ENCODE measurements at regions not wholly inside any gene's neighbourhood (a gene's known extent, or its start where the extent isn't known, plus 50 kb on each side); places are given as distances from the start of the nearest gene placed in this dataset.

DNA sequence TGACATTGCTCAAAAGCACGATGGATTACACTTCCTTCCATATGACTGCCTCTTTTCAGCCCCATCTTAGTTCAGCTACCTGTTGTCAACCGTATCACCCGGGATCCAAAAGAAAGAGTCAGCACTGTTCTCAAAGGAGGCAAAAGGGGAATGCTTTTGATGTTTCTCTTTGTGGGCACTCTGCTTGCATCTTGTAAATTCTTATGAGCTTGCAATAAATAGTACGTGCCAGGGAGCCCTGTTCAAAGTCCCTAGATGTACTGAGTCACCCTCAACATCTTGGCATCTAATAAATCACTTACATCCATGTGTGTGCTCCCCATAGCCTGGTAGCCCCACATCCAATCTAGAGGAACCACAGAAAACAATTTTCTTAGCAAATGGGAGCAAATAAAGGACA lies 256.9 kb downstream of the SUCLG1 start:
- no peaks in the 10 kb centered on the region for H3K36me3 ChIP-seq
- WGBS, result 61% methylated on average over 4 of the region's 4 CpGs
- no peak overlapping the region for H3K4me3 ChIP-seq
- TF ChIP-seq POLR2A (IDR thresholded peaks at IDR 0.05) (no peak), EP300 (IDR thresholded peaks at IDR 0.05) (no peak), POLR2AphosphoS5 (IDR thresholded peaks at IDR 0.05) (no peak)
- TF ChIP-seq, protein P1, sequence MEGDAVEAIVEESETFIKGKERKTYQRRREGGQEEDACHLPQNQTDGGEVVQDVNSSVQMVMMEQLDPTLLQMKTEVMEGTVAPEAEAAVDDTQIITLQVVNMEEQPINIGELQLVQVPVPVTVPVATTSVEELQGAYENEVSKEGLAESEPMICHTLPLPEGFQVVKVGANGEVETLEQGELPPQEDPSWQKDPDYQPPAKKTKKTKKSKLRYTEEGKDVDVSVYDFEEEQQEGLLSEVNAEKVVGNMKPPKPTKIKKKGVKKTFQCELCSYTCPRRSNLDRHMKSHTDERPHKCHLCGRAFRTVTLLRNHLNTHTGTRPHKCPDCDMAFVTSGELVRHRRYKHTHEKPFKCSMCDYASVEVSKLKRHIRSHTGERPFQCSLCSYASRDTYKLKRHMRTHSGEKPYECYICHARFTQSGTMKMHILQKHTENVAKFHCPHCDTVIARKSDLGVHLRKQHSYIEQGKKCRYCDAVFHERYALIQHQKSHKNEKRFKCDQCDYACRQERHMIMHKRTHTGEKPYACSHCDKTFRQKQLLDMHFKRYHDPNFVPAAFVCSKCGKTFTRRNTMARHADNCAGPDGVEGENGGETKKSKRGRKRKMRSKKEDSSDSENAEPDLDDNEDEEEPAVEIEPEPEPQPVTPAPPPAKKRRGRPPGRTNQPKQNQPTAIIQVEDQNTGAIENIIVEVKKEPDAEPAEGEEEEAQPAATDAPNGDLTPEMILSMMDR (IDR thresholded peaks at IDR 0.05), result no peak
- H3K9me3 ChIP-seq, result no peaks in the 10 kb centered on the region
- H3K4me1 ChIP-seq, result no peaks in the 10 kb centered on the region
- no peak for DNase-seq (ENCODE audit: low spot score in 2 of 2)
- no peak overlapping the region for H3K27ac ChIP-seq
- H3K27me3 ChIP-seq, result no peaks in the 10 kb centered on the region

DNA sequence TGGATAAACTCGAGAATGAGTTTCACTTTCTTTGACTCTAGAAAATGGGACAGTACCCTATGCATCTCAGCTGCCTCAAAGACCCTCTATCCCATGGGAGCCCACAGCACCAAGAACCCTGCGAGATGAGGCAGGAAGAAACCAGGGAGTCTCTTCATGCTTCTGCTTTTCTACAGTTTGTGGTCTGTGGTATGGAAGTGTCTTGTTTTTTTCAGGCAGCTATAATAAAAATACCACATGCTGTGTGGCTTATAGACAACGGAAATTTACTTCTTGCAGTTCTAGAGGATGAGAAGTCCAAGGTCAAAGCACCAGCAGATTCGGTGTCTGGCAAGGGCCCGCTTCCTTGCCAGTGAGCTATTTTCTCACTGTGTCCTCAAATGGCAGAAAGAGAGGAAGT lies 257.9 kb downstream of the SUCLG1 start:
- DNase-seq (ENCODE audit: low spot score in 2 of 2), result no peak
- no peaks in the 10 kb centered on the region for H3K4me1 ChIP-seq
- no peaks in the 10 kb centered on the region for H3K9me3 ChIP-seq
- H3K27ac ChIP-seq, result no peak overlapping the region
- no peak overlapping the region for H3K4me3 ChIP-seq
- H3K36me3 ChIP-seq, result no peaks in the 10 kb centered on the region
- WGBS, result 75% methylated on average over 5 of the region's 5 CpGs
- TF ChIP-seq POLR2A (IDR thresholded peaks at IDR 0.05) (no peak), POLR2AphosphoS5 (IDR thresholded peaks at IDR 0.05) (no peak), EP300 (IDR thresholded peaks at IDR 0.05) (no peak)
- TF ChIP-seq, protein P1 (IDR thresholded peaks at IDR 0.05), result no peak
- H3K27me3 ChIP-seq, result no peaks in the 10 kb centered on the region

DNA sequence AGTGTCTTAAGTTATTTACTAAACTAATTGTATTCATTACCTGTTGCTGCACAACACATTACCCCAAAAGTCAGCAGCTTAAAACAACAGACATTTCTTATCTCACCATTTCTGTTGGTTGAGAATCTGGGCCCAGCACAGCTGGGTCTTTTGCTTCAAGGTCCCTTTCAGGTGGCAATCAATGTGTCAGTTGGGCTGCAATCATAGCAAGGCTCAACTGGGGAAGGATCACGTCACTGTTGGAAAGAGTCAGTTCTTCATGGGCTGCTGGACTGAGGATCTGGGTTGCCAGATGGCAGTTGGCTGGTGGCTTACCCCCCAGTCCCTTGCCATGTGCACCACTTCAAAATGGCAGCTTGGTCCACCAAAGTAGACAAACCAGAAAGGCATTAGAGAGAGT lies 261.2 kb downstream of the SUCLG1 start:
- H3K27me3 ChIP-seq, result no peaks in the 10 kb centered on the region
- WGBS, result 100% methylated on average over 1 of the region's 1 CpG
- DNase-seq (ENCODE audit: low spot score in 2 of 2), result no peak
- H3K27ac ChIP-seq, result no peak overlapping the region
- no peaks in the 10 kb centered on the region for H3K9me3 ChIP-seq
- no peaks in the 10 kb centered on the region for H3K4me1 ChIP-seq
- H3K36me3 ChIP-seq, result no peaks in the 10 kb centered on the region
- TF ChIP-seq, protein P1 (IDR thresholded peaks at IDR 0.05), result no peak
- TF ChIP-seq POLR2AphosphoS5 (IDR thresholded peaks at IDR 0.05) (no peak), POLR2A (IDR thresholded peaks at IDR 0.05) (no peak), EP300 (IDR thresholded peaks at IDR 0.05) (no peak)
- H3K4me3 ChIP-seq, result no peak overlapping the region

DNA sequence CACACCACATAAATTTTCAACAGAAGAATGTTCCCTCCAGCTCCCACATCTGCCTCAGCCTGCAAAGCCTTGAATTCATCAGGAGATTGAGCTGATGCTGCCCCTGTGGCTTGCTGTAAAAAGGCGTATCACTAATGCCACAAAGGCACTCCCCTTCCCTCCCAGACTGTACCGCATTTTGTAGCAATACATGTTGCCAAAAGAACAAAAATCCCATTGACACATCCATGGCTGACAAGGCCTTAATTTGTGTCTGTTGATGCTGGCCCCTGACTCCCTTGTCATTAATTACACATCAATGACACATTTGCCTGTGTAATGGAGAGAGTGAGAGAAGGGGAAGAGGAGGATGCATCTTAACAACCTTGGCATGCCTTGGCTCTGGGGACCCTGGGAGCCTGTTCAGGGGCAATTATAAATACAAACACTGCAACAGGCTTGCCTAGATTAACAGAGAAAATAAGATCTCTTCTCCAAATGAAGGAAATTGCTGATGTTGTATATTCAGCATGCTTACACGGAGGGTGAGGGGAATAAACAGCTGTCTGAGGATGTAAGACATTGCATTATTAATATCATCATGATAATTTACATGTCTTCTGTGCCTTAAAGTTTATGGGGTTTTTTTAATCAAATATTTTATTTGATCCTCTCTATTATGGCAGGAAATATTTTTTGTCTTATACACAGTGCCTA lies 264.0 kb downstream of the SUCLG1 start:
- no peaks in the 10 kb centered on the region for H3K9me3 ChIP-seq
- TF ChIP-seq, protein P1 (IDR thresholded peaks at IDR 0.05), result no peak
- no peak for TF ChIP-seq EP300 (IDR thresholded peaks at IDR 0.05)
- TF ChIP-seq POLR2A (IDR thresholded peaks at IDR 0.05), result no peak
- TF ChIP-seq POLR2AphosphoS5 (IDR thresholded peaks at IDR 0.05), result no peak
- H3K36me3 ChIP-seq, result no peaks in the 10 kb centered on the region
- WGBS, result 35% methylated on average over 3 of the region's 3 CpGs
- no peaks in the 10 kb centered on the region for H3K27me3 ChIP-seq
- no peak for DNase-seq (ENCODE audit: low spot score in 2 of 2)
- no peak overlapping the region for H3K27ac ChIP-seq
- no peak overlapping the region for H3K4me3 ChIP-seq
- no peaks in the 10 kb centered on the region for H3K4me1 ChIP-seq

DNA sequence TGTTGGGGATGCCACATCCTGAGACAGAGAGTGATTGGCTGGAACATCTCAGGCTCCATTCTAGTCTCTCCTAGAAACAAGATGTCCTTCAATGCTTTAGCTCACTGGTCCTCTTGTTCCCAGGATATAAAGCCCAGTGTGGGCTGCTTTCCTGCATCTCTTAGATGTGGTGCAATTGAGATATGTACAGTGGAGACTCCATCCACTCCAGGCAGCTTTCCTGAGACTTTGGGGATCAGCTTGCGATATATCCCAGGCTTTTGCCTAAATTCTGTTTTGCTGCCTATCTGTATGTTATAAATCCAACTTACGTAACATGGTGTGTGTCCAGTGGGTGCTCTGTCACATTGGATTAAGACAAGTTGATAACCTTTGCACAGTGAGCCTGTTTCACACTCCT lies 264.9 kb downstream of the SUCLG1 start:
- DNase-seq (ENCODE audit: low spot score in 2 of 2), result no peak
- Histone ChIP-seq H3K4me1 (no peaks in the 10 kb centered on the region), H3K27ac (no peak overlapping the region), H3K36me3 (no peaks in the 10 kb centered on the region), H3K4me3 (no peak overlapping the region), H3K27me3 (no peaks in the 10 kb centered on the region), H3K9me3 (no peaks in the 10 kb centered on the region)
- TF ChIP-seq, protein P1 (IDR thresholded peaks at IDR 0.05), result no peak
- no peak for TF ChIP-seq EP300 (IDR thresholded peaks at IDR 0.05)
- TF ChIP-seq POLR2A (IDR thresholded peaks at IDR 0.05), result no peak
- no peak for TF ChIP-seq POLR2AphosphoS5 (IDR thresholded peaks at IDR 0.05)
- WGBS, result 97% methylated on average over 2 of the region's 2 CpGs
